PC-3 (cell line): ENCODE measurements at regions not wholly inside any gene's neighbourhood (a gene's known extent, or its start where the extent isn't known, plus 50 kb on each side); places are given as distances from the start of the nearest gene placed in this dataset.

Experiments
- ATAC-seq: fragments of 200-7000 bp; cut with Tn5 transposase; 2 replicates; pipeline ENCODE4 v1.9.1; 2020; ENCODE audit warnings: mild to moderate bottlenecking, moderate library complexity
- BruUV-seq: library from RNA; stranded (reverse); fragments of 400-500 nt; replicated peaks from 2 replicates; lab custom pipeline; 2021; lab: Mats Ljungman, UMichigan
- CTCF ChIA-PET: fragments of 300-600 bp; sonication (Branson Sonifier 250); formaldehyde crosslinking; loops from one replicate; lab custom pipeline; 2022; ENCODE audit warnings: antibody characterized with exemption; lab: Charles Lee
- POLR2A ChIA-PET: fragments of 300-600 bp; sonication (Branson Sonifier 250); formaldehyde crosslinking; loops from one replicate; lab custom pipeline; 2022; ENCODE audit warnings: antibody characterized with exemption; ENCODE audit not compliant: unreplicated experiment; lab: Charles Lee
- DNase-seq: peaks from one replicate; pipeline ENCODE4 v3.0.0-alpha.2; 2015
- H2AFZ ChIP-seq: fragments of 300-600 bp; sonication (generic); 2 replicates; pipeline ENCODE4 v1.6.0; 2016; ENCODE audit warnings: antibody characterized with exemption, low read length
- H3F3A ChIP-seq: fragments of 300-600 bp; sonication (generic); one replicate; pipeline ENCODE4 v1.6.0; 2017; ENCODE audit warnings: antibody characterized with exemption, low read length, control low read depth, mild to moderate bottlenecking; ENCODE audit not compliant: unreplicated experiment
- H3K27ac ChIP-seq: fragments of 300-600 bp; sonication (generic); 2 replicates; pipeline ENCODE4 v1.5.1; 2016; ENCODE audit warnings: mild to moderate bottlenecking, low read length
- H3K27me3 ChIP-seq: fragments of 300-600 bp; sonication (generic); 2 replicates; pipeline ENCODE4 v1.6.1; 2016; ENCODE audit warnings: low read length, mixed read lengths
- H3K36me3 ChIP-seq: fragments of 300-600 bp; sonication (generic); 2 replicates; pipeline ENCODE4 v1.6.1; 2016; ENCODE audit warnings: low read depth, mixed run types, low read length, mixed read lengths
- H3K4me1 ChIP-seq: fragments of 300-600 bp; sonication (generic); 2 replicates; pipeline ENCODE4 v1.5.1; 2016; ENCODE audit warnings: low read length; ENCODE audit not compliant: insufficient read depth
- H3K4me2 ChIP-seq: fragments of 300-600 bp; sonication (generic); 2 replicates; pipeline ENCODE4 v1.6.0; 2016; ENCODE audit warnings: low read length
- H3K4me3 ChIP-seq: fragments of 300-600 bp; sonication (generic); 2 replicates; pipeline ENCODE4 v1.5.1; 2016; ENCODE audit warnings: mild to moderate bottlenecking, low read length, mixed read lengths
- H3K79me2 ChIP-seq: fragments of 300-600 bp; sonication (generic); 2 replicates; pipeline ENCODE4 v1.6.1; 2017; ENCODE audit warnings: low read length, mixed read lengths
- H3K9ac ChIP-seq: fragments of 300-600 bp; sonication (generic); 2 replicates; pipeline ENCODE4 v1.6.0; 2016; ENCODE audit warnings: mild to moderate bottlenecking, low read length
- H3K9me2 ChIP-seq: fragments of 300-600 bp; sonication (generic); replicated peaks from 2 replicates; pipeline ENCODE4 v1.6.1; 2016; ENCODE audit warnings: mixed run types, low read length, mixed read lengths
- H3K9me3 ChIP-seq: fragments of 300-600 bp; sonication (generic); 2 replicates; pipeline ENCODE4 v1.6.1; 2016; ENCODE audit warnings: low read length, mixed read lengths
- H4K20me1 ChIP-seq: fragments of 300-600 bp; sonication (generic); 2 replicates; pipeline ENCODE4 v1.6.1; 2016; ENCODE audit warnings: low read length, mixed read lengths
- CTCF ChIP-seq: fragments of 300-600 bp; sonication (generic); conservative IDR thresholded peaks from 2 replicates; pipeline ENCODE4 v1.5.1; 2017; ENCODE audit warnings: antibody characterized with exemption, low read depth, mild to moderate bottlenecking, low read length
- EZH2 ChIP-seq: fragments of 300-600 bp; sonication (generic); IDR thresholded peaks from one replicate; pipeline ENCODE4 v1.6.1; 2017; ENCODE audit warnings: antibody characterized with exemption, mild to moderate bottlenecking, low read length; ENCODE audit not compliant: unreplicated experiment
- EZH2phosphoT487 ChIP-seq: fragments of 300-600 bp; sonication (generic); IDR thresholded peaks from 2 replicates; pipeline ENCODE4 v1.6.1; 2018; ENCODE audit warnings: mild to moderate bottlenecking, antibody characterized with exemption, low read length, borderline replicate concordance
- intact Hi-C: fragments of 100-400 bp; cut with micrococcal nuclease; formaldehyde crosslinking; loops from 2 replicates; pipeline ENCODE4 v1.9.0; 2023

GRCh38 chr3:81432456-81432855, 329.0 kb downstream of the GBE1 start:
- Histone ChIP-seq H3K4me2 (no peak overlapping the region), H2AFZ (no peak overlapping the region), H3K9me3 (no peaks in the 10 kb centered on the region), H3K4me3 (no peak overlapping the region), H3K9ac (no peak overlapping the region), H3K27ac (no peak overlapping the region), H3K9me2 (no peaks in the 10 kb centered on the region), H3K27me3 (no peaks in the 10 kb centered on the region), H3K79me2 (no peaks in the 10 kb centered on the region), H3F3A (no peaks in the 10 kb centered on the region), H3K4me1 (no peaks in the 10 kb centered on the region), H3K36me3 (no peaks in the 10 kb centered on the region), H4K20me1 (no peaks in the 10 kb centered on the region)
- ChIA-PET POLR2A (no interaction called here), CTCF (no interaction called here)
- no TSS peak for BruUV-seq
- intact Hi-C loops: no loop called here
- no peak for DNase-seq
- ATAC-seq: no peak
- TF ChIP-seq EZH2: no peak
- TF ChIP-seq CTCF: no peak
- no peak for TF ChIP-seq EZH2phosphoT487

DNA sequence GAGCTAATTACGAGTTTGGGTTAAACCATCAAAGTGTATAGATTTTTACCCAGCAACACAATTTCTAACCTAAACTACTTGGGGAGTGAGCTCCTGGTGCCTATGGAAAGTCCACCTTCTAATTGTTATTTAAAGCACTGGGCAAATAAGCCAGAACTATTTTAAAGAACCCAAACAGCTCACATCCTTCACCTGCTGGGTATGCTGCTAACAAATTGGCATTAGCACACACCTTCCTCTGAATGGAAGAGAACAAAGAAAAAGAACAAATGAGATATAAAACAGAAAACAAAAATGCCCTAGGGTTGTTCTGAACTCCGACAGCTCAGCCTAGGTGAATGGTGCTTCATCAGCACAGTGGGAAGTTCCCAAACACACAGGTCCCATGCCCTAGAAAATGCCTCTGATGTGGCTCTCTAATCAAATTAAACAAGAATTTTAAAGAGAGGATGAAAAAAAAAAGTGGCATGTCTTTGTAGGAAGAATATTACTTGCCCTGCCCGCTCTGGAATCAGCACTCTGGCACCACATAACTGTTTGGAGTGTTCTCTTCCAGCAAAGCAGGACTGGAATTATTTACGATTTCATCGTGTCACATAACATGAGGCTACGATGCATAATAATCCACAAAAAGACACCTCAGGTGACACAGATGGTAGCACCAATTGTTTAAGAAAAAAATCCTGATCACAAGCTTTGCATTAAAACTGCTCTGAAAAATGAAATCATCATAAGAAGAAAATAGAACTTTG, 334.4 kb downstream of the GBE1 start:
- Histone ChIP-seq H3K4me1 (no peaks in the 10 kb centered on the region), H3K79me2 (no peaks in the 10 kb centered on the region), H3F3A (no peaks in the 10 kb centered on the region), H3K4me3 (no peak overlapping the region), H3K9ac (no peak overlapping the region), H2AFZ (no peak overlapping the region), H3K27me3 (no peaks in the 10 kb centered on the region), H3K27ac (no peak overlapping the region), H3K4me2 (no peak overlapping the region), H4K20me1 (no peaks in the 10 kb centered on the region), H3K9me2 (no peaks in the 10 kb centered on the region), H3K9me3 (no peaks in the 10 kb centered on the region), H3K36me3 (no peaks in the 10 kb centered on the region)
- no TSS peak for BruUV-seq
- CTCF ChIA-PET: no interaction called here
- intact Hi-C loops: no loop called here
- ATAC-seq (no peak), DNase-seq (no peak)
- TF ChIP-seq EZH2 (no peak), CTCF (no peak), EZH2phosphoT487 (no peak)
- POLR2A ChIA-PET: no interaction called here

GRCh38 chr3:81425198-81425868, 336.1 kb downstream of the GBE1 start:
- no peaks in the 10 kb centered on the region for H4K20me1 ChIP-seq
- CTCF ChIA-PET: no interaction called here
- no TSS peak for BruUV-seq
- no peak overlapping the region for H3K9ac ChIP-seq
- intact Hi-C loops: no loop called here
- H3K36me3 ChIP-seq: no peaks in the 10 kb centered on the region
- TF ChIP-seq EZH2phosphoT487: no peak
- TF ChIP-seq EZH2: no peak
- no peaks in the 10 kb centered on the region for H3K9me3 ChIP-seq
- POLR2A ChIA-PET: no interaction called here
- H3K4me3 ChIP-seq: no peak overlapping the region
- H3K27me3 ChIP-seq: no peaks in the 10 kb centered on the region
- H3K4me2 ChIP-seq: no peak overlapping the region
- H3F3A ChIP-seq: no peaks in the 10 kb centered on the region
- no peak overlapping the region for H2AFZ ChIP-seq
- no peaks in the 10 kb centered on the region for H3K79me2 ChIP-seq
- H3K9me2 ChIP-seq: no peaks in the 10 kb centered on the region
- ATAC-seq (no peak), DNase-seq (peak; percentile 48)
- no peaks in the 10 kb centered on the region for H3K4me1 ChIP-seq
- H3K27ac ChIP-seq: no peak overlapping the region
